Superior temporal gyrus (tissue), 1 donor: ENCODE measurements at regions not wholly inside any gene's neighbourhood (a gene's known extent, or its start where the extent isn't known, plus 50 kb on each side); places are given as distances from the start of the nearest gene placed in this dataset.
A peak's percentile ranks its signal among the peaks of the same experiment; 100 is the strongest.
"Not testable (repeated sequence)": the region's sequence is repeated elsewhere in the genome, so short reads cannot be mapped to it uniquely, and the experiment has no call there.

Experiments used
- DNase-seq: peaks from one replicate; pipeline ENCODE4 v3.0.0-alpha.2; 2016; ENCODE audit errors: extremely low spot score

- DNase-seq = no peak
Measured at GRCh38 chr1:214143006-214143992, 137.7 kb upstream of the SMYD2 start.

- not testable (repeated sequence) for DNase-seq
Measured at GRCh38 chr1:214144521-214144920, 136.4 kb upstream of the SMYD2 start.

- no peak for DNase-seq
Measured at GRCh38 chr1:214146523-214146922, 134.4 kb upstream of the SMYD2 start.

- DNase-seq = no peak
Measured at GRCh38 chr1:214154596-214155292, 126.2 kb upstream of the SMYD2 start.

- DNase-seq = no peak
Measured at GRCh38 chr1:214155987-214156625, 124.9 kb upstream of the SMYD2 start.

- DNase-seq = no peak
Measured at GRCh38 chr1:214164173-214164572, 116.8 kb upstream of the SMYD2 start.

- no peak for DNase-seq
Measured at GRCh38 chr1:214165850-214166374, 115.0 kb upstream of the SMYD2 start.

GRCh38 chr1:214174508-214175199 is 106.3 kb upstream of the SMYD2 start:
- no peak for DNase-seq

- no peak for DNase-seq
Measured at GRCh38 chr1:214178102-214178501, 102.9 kb upstream of the SMYD2 start.

- DNase-seq = peak; percentile 53
Measured at GRCh38 chr1:214184992-214185391, 96.0 kb upstream of the SMYD2 start.

GRCh38 chr1:214186103-214186824 is 94.7 kb upstream of the SMYD2 start:
- DNase-seq = no peak

GRCh38 chr1:214187121-214187900 is 93.6 kb upstream of the SMYD2 start:
- DNase-seq = no peak

- no peak for DNase-seq
Measured at GRCh38 chr1:214187933-214188332, 93.0 kb upstream of the SMYD2 start.

GRCh38 chr1:214188835-214189234 is 92.1 kb upstream of the SMYD2 start:
- DNase-seq = no peak

GRCh38 chr1:214192825-214193643 is 87.9 kb upstream of the SMYD2 start:
- no peak for DNase-seq

- DNase-seq = no peak
Measured at GRCh38 chr1:214193691-214194090, 87.3 kb upstream of the SMYD2 start.

- no peak for DNase-seq
Measured at GRCh38 chr1:214198571-214198970, 82.4 kb upstream of the SMYD2 start.

- no peak for DNase-seq
Measured at GRCh38 chr1:214199585-214199984, 81.4 kb upstream of the SMYD2 start.

- DNase-seq = no peak
Measured at GRCh38 chr1:214202992-214203391, 78.0 kb upstream of the SMYD2 start.
